Skeletal muscle tissue (tissue), 3 donors: ENCODE measurements at regions not wholly inside any gene's neighbourhood (a gene's known extent, or its start where the extent isn't known, plus 50 kb on each side); places are given as distances from the start of the nearest gene placed in this dataset.
"Not testable (repeated sequence)": the region's sequence is repeated elsewhere in the genome, so short reads cannot be mapped to it uniquely, and the experiment has no call there.

Source experiments
- H3K27ac ChIP-seq: one replicate; pipeline ENCODE4 v1.7.0; 2013; ENCODE audit warnings: mild to moderate bottlenecking, low read depth, low read length, inconsistent platforms
- H3K27me3 ChIP-seq, 3 donors: one replicate each; pipeline ENCODE4 v1.7.0; 2013; ENCODE audit warnings: low read length in 3 of 3; ENCODE audit not compliant: control insufficient read depth in 3 of 3, insufficient read depth in 3 of 3
- H3K36me3 ChIP-seq, 3 donors: one replicate each; pipeline ENCODE4 v1.7.0; 2013; ENCODE audit warnings: low read length in 3 of 3; ENCODE audit not compliant: control insufficient read depth in 3 of 3, insufficient read depth in 3 of 3
- H3K4me1 ChIP-seq, 3 donors: one replicate each; pipeline ENCODE4 v1.7.0; 2013; ENCODE audit warnings: low read length in 3 of 3, mild to moderate bottlenecking in 3 of 3; ENCODE audit not compliant: control insufficient read depth in 3 of 3, insufficient read depth in 3 of 3
- H3K4me3 ChIP-seq, 3 donors: one replicate each; pipeline ENCODE4 v1.7.0; 2013; ENCODE audit warnings: low read length in 3 of 3
- H3K9ac ChIP-seq, 3 donors: one replicate each; pipeline ENCODE4 v1.7.0; 2013; ENCODE audit warnings: low read length in 3 of 3, mild to moderate bottlenecking in 3 of 3, moderate library complexity in 2 of 3, low read depth in 1 of 3
- H3K9me3 ChIP-seq, 3 donors: one replicate each; pipeline ENCODE4 v1.7.0; 2013; ENCODE audit warnings: low read length in 3 of 3; ENCODE audit not compliant: control insufficient read depth in 3 of 3
- donor health status: Osteomylitis.

- no peak overlapping the region for H3K9ac ChIP-seq
- H3K27me3 ChIP-seq, result no peaks in the 10 kb centered on the region
- no peaks in the 10 kb centered on the region for H3K4me1 ChIP-seq
- peaks cover 0 to 2% (median 0%) of the 10 kb centered on the region in 3 donors for H3K36me3 ChIP-seq
- H3K4me3 ChIP-seq, result no peak overlapping the region
- H3K27ac ChIP-seq, result no peak overlapping the region
- no peaks in the 10 kb centered on the region for H3K9me3 ChIP-seq
These were observed 174.0 kb upstream of the KCTD7 start for GRCh38 chr7:66454600-66455225.

GRCh38 chr7:66455432-66455831 is 173.2 kb upstream of the KCTD7 start:
- H3K27me3 ChIP-seq, H3K27ac ChIP-seq, H3K4me1 ChIP-seq, H3K36me3 ChIP-seq, H3K9me3 ChIP-seq, H3K4me3 ChIP-seq, H3K9ac ChIP-seq: not testable (repeated sequence)

GRCh38 chr7:66456431-66456830 is 172.2 kb upstream of the KCTD7 start:
- H3K4me1 ChIP-seq, H3K36me3 ChIP-seq, H3K9ac ChIP-seq, H3K4me3 ChIP-seq, H3K27ac ChIP-seq, H3K27me3 ChIP-seq, H3K9me3 ChIP-seq: not testable (repeated sequence)

GRCh38 chr7:66458991-66459390 is 169.7 kb upstream of the KCTD7 start:
- not testable (repeated sequence) for H3K27ac ChIP-seq, H3K4me1 ChIP-seq, H3K27me3 ChIP-seq, H3K4me3 ChIP-seq, H3K9ac ChIP-seq, H3K9me3 ChIP-seq, H3K36me3 ChIP-seq

- H3K27ac ChIP-seq, H3K4me1 ChIP-seq, H3K36me3 ChIP-seq, H3K27me3 ChIP-seq, H3K4me3 ChIP-seq, H3K9ac ChIP-seq, H3K9me3 ChIP-seq: not testable (repeated sequence)
These were observed 168.8 kb upstream of the KCTD7 start for GRCh38 chr7:66459783-66460413.

- Histone ChIP-seq H3K4me3 (no peak overlapping the region), H3K36me3 (peaks cover 0 to 2% (median 0%) of the 10 kb centered on the region in 3 donors), H3K27me3 (no peaks in the 10 kb centered on the region), H3K9ac (no peak overlapping the region), H3K4me1 (no peaks in the 10 kb centered on the region), H3K27ac (no peak overlapping the region), H3K9me3 (no peaks in the 10 kb centered on the region)
These were observed 167.7 kb upstream of the KCTD7 start for GRCh38 chr7:66460921-66461361.

GRCh38 chr7:66461397-66461796 is 167.3 kb upstream of the KCTD7 start:
- H3K27me3 ChIP-seq, H3K9ac ChIP-seq, H3K4me1 ChIP-seq, H3K9me3 ChIP-seq, H3K4me3 ChIP-seq, H3K27ac ChIP-seq, H3K36me3 ChIP-seq: not testable (repeated sequence)

- not testable (repeated sequence) for H3K4me1 ChIP-seq, H3K9me3 ChIP-seq, H3K4me3 ChIP-seq, H3K27ac ChIP-seq, H3K9ac ChIP-seq, H3K36me3 ChIP-seq, H3K27me3 ChIP-seq
These were observed 165.8 kb upstream of the KCTD7 start for GRCh38 chr7:66462831-66463230.

- Histone ChIP-seq H3K4me1 (no peaks in the 10 kb centered on the region), H3K9me3 (no peaks in the 10 kb centered on the region), H3K4me3 (no peak overlapping the region), H3K36me3 (peaks cover 0 to 2% (median 0%) of the 10 kb centered on the region in 3 donors), H3K9ac (no peak overlapping the region), H3K27me3 (no peaks in the 10 kb centered on the region), H3K27ac (no peak overlapping the region)
These were observed 164.6 kb upstream of the KCTD7 start for GRCh38 chr7:66464059-66464458.

GRCh38 chr7:66466081-66466600 is 162.5 kb upstream of the KCTD7 start:
- Histone ChIP-seq H3K4me1 (no peaks in the 10 kb centered on the region), H3K4me3 (no peak overlapping the region), H3K9ac (no peak overlapping the region), H3K36me3 (peaks cover 0 to 2% (median 0%) of the 10 kb centered on the region in 3 donors), H3K27ac (no peak overlapping the region), H3K27me3 (no peaks in the 10 kb centered on the region), H3K9me3 (no peaks in the 10 kb centered on the region)
